K562 (cell line): ENCODE measurements at regions not wholly inside any gene's neighbourhood (a gene's known extent, or its start where the extent isn't known, plus 50 kb on each side); places are given as distances from the start of the nearest gene placed in this dataset.

ENCODE experiments used
- ATF4 ChIP-seq: fragments of 450-650 bp; formaldehyde crosslinking; IDR thresholded peaks from 2 replicates; pipeline ENCODE4 v1.4.0; 2022; ENCODE audit warnings: mild to moderate bottlenecking, moderate library complexity
- BCLAF1 ChIP-seq, 2 experiments: fragments of 450-650 bp in 1 of 2; IDR thresholded peaks; 2 replicates each; pipeline ENCODE4 v1.6.1; 2011 to 2017; ENCODE audit warnings: low read depth in 2 of 2, antibody characterized with exemption in 1 of 2, borderline replicate concordance in 1 of 2, low read length in 1 of 2, mild to moderate bottlenecking in 1 of 2, mixed read lengths in 1 of 2; ENCODE audit not compliant: control insufficient read depth in 1 of 2
- CTCF ChIP-seq, 3 experiments: IDR thresholded peaks in 2 of 3; conservative IDR thresholded peaks in 1 of 3; 2 replicates each; pipeline ENCODE4 v1.5.1; 2011 to 2012; ENCODE audit warnings: low read length in 3 of 3, mild to moderate bottlenecking in 3 of 3, control low read depth in 2 of 3, improper control_type of control experiment in 1 of 3, inconsistent platforms in 1 of 3, low read depth in 1 of 3, mixed read lengths in 1 of 3, moderate library complexity in 1 of 3; ENCODE audit not compliant: insufficient read depth in 2 of 3
- EZH2 ChIP-seq: IDR thresholded peaks from 2 replicates; pipeline ENCODE4 v1.6.1; 2012; ENCODE audit warnings: low read depth, mild to moderate bottlenecking, inconsistent platforms, low read length, borderline replicate concordance
- GATAD2A ChIP-seq: fragments of 450-650 bp; IDR thresholded peaks from 2 replicates; pipeline ENCODE4 v1.6.1; 2017
- ILF3 ChIP-seq: fragments of 450-650 bp; IDR thresholded peaks from 2 replicates; pipeline ENCODE4 v1.6.1; 2018; ENCODE audit warnings: antibody characterized with exemption, mild to moderate bottlenecking, moderate library complexity, borderline replicate concordance
- MAFK ChIP-seq: IDR thresholded peaks from 2 replicates; pipeline ENCODE4 v1.6.1; 2011; ENCODE audit warnings: low read length, improper control_type of control experiment
- SP1 ChIP-seq: sonication (generic); formaldehyde crosslinking; IDR thresholded peaks from 2 replicates; pipeline ENCODE4 v1.8.1; 2022; ENCODE audit warnings: mild to moderate bottlenecking, missing genetic modification reagents
- STAT6 ChIP-seq: sonication (generic); formaldehyde crosslinking; IDR thresholded peaks from 2 replicates; pipeline ENCODE4 v1.8.1; 2023; ENCODE audit warnings: mild to moderate bottlenecking, missing genetic modification reagents
- ZC3H4 ChIP-seq: sonication (generic); formaldehyde crosslinking; IDR thresholded peaks from 2 replicates; pipeline ENCODE4 v1.9.0; 2021; ENCODE audit warnings: missing genetic modification reagents, borderline replicate concordance
- ZKSCAN1 ChIP-seq: fragments of 150-350 bp; IDR thresholded peaks from 2 replicates; pipeline ENCODE4 v1.6.1; 2016; ENCODE audit warnings: low read depth, low read length

- TF ChIP-seq SP1, result no peak
- no peak for TF ChIP-seq CTCF (IDR thresholded peaks at IDR 0.05 in 2 of 3, conservative IDR thresholded peaks at IDR 0.05 in 1 of 3; ENCODE audit: insufficient read depth in 2 of 3, low read depth in 1 of 3, low read length in 3 of 3)
- TF ChIP-seq ILF3, result no peak
- TF ChIP-seq MAFK, result no peak
- no peak for TF ChIP-seq ATF4 (CRISPR knock-in tag)
- TF ChIP-seq ZKSCAN1, result no peak
- no peak for TF ChIP-seq EZH2
- no peak for TF ChIP-seq STAT6
- no peak for TF ChIP-seq ZC3H4 (CRISPR knock-in tag)
- TF ChIP-seq BCLAF1 (IDR thresholded peaks at IDR 0.05; ENCODE audit: borderline replicate concordance in 1 of 2, control insufficient read depth in 1 of 2, low read depth in 2 of 2, low read length in 1 of 2), result no peak
- TF ChIP-seq GATAD2A, result no peak
Observed at GRCh38 chr19:20334760-20335159, 167.7 kb downstream of the ZNF486 start.
